GM23338 (cell line): ENCODE measurements at regions not wholly inside any gene's neighbourhood (a gene's known extent, or its start where the extent isn't known, plus 50 kb on each side); places are given as distances from the start of the nearest gene placed in this dataset.

Experiments used
- ATAC-seq: fragments of 200-7000 bp; cut with Tn5 transposase; 3 replicates; pipeline ENCODE4 v1.9.1; 2020
- DNase-seq: peaks from one replicate; pipeline ENCODE4 v3.0.0-alpha.2; 2015; ENCODE audit warnings: low spot score
- H2AFZ ChIP-seq: fragments of 200-600 bp; sonication (generic); 2 replicates; pipeline ENCODE4 v1.8.0; 2016; ENCODE audit warnings: antibody characterized with exemption, mild to moderate bottlenecking, moderate library complexity
- H3F3A ChIP-seq: fragments of 200-600 bp; sonication (generic); replicated peaks from 2 replicates; pipeline ENCODE4 v1.8.0; 2017; ENCODE audit warnings: antibody characterized with exemption, mixed run types, low read depth
- H3K27ac ChIP-seq: fragments of 200-600 bp; sonication (generic); 2 replicates; pipeline ENCODE4 v1.6.1; 2016; ENCODE audit warnings: low read depth
- H3K27me3 ChIP-seq: fragments of 200-600 bp; sonication (generic); 2 replicates; pipeline ENCODE4 v1.8.0; 2016; ENCODE audit warnings: mild to moderate bottlenecking, mixed run types, moderate library complexity; ENCODE audit not compliant: insufficient read depth
- H3K36me3 ChIP-seq: fragments of 200-600 bp; sonication (generic); 2 replicates; pipeline ENCODE4 v1.8.0; 2016; ENCODE audit warnings: mild to moderate bottlenecking; ENCODE audit not compliant: insufficient read depth
- H3K4me1 ChIP-seq: fragments of 200-600 bp; sonication (generic); 2 replicates; pipeline ENCODE4 v1.8.0; 2016; ENCODE audit warnings: mild to moderate bottlenecking, moderate library complexity; ENCODE audit not compliant: insufficient read depth
- H3K4me2 ChIP-seq: fragments of 200-600 bp; sonication (generic); 2 replicates; pipeline ENCODE4 v1.7.1; 2017; ENCODE audit warnings: mixed run types
- H3K4me3 ChIP-seq: fragments of 200-600 bp; sonication (generic); 2 replicates; pipeline ENCODE4 v1.6.1; 2016; ENCODE audit warnings: mixed run types
- H3K79me2 ChIP-seq: fragments of 200-600 bp; sonication (generic); replicated peaks from 2 replicates; pipeline ENCODE4 v1.8.0; 2017; ENCODE audit warnings: mild to moderate bottlenecking; ENCODE audit not compliant: insufficient read depth
- H3K9me2 ChIP-seq: fragments of 200-600 bp; sonication (generic); 2 replicates; pipeline ENCODE4 v1.8.0; 2017; ENCODE audit not compliant: insufficient read depth
- H4K20me1 ChIP-seq: fragments of 200-600 bp; sonication (generic); replicated peaks from 2 replicates; pipeline ENCODE4 v1.8.0; 2017; ENCODE audit warnings: mild to moderate bottlenecking; ENCODE audit not compliant: insufficient read depth
- H3K27ac Mint-ChIP-seq: 2 replicates; pipeline ENCODE4 v1.8.0; 2020; ENCODE audit warnings: inconsistent platforms, mild to moderate bottlenecking, moderate library complexity, mixed read lengths
- H3K27me3 Mint-ChIP-seq: 3 replicates; pipeline ENCODE4 v1.8.0; 2022; ENCODE audit warnings: low read depth, mild to moderate bottlenecking, moderate library complexity, mixed read lengths, inconsistent platforms; ENCODE audit not compliant: insufficient read depth, poor library complexity
- H3K36me3 Mint-ChIP-seq: 3 replicates; pipeline ENCODE4 v1.8.0; 2021; ENCODE audit warnings: low read depth, mild to moderate bottlenecking, inconsistent platforms, moderate library complexity, mixed read lengths
- H3K4me1 Mint-ChIP-seq: 3 replicates; pipeline ENCODE4 v1.8.0; 2020; ENCODE audit warnings: mild to moderate bottlenecking, inconsistent platforms, mixed read lengths
- H3K4me3 Mint-ChIP-seq: 3 replicates; pipeline ENCODE4 v1.8.0; 2021; ENCODE audit warnings: moderate library complexity, mild to moderate bottlenecking, inconsistent platforms, mixed read lengths
- H3K9me3 Mint-ChIP-seq: 3 replicates; pipeline ENCODE4 v1.8.0; 2020; ENCODE audit warnings: moderate library complexity, mild to moderate bottlenecking, inconsistent platforms, mixed read lengths
- CREB1 ChIP-seq: fragments of 250-450 bp; sonication (Bioruptor Pico); IDR thresholded peaks from 2 replicates; pipeline ENCODE4 v1.5.0; 2020; ENCODE audit warnings: low read depth, mild to moderate bottlenecking, moderate library complexity
- CTCF ChIP-seq, 2 experiments: fragments of 200-600 bp in 1 of 2; sonication (generic) in 1 of 2; conservative IDR thresholded peaks; 2 replicates each; pipeline versions ENCODE4 v1.5.1 to v1.6.1; 2016 to 2017; ENCODE audit warnings: antibody characterized with exemption in 2 of 2, low read depth in 2 of 2, mild to moderate bottlenecking in 2 of 2, moderate library complexity in 1 of 2
- ETS1 ChIP-seq: IDR thresholded peaks from 2 replicates; pipeline ENCODE4 v1.6.1; 2016; ENCODE audit warnings: antibody characterized with exemption
- EZH2 ChIP-seq: fragments of 200-600 bp; sonication (generic); IDR thresholded peaks from one replicate; pipeline ENCODE4 v1.8.0; 2017; ENCODE audit warnings: antibody characterized with exemption, mild to moderate bottlenecking, low read depth; ENCODE audit not compliant: unreplicated experiment
- EZH2phosphoT487 ChIP-seq: fragments of 200-600 bp; sonication (generic); IDR thresholded peaks from one replicate; pipeline ENCODE4 v1.8.1; 2018; ENCODE audit warnings: antibody characterized with exemption; ENCODE audit not compliant: unreplicated experiment
- JUNB ChIP-seq: IDR thresholded peaks from one replicate; pipeline ENCODE4 v1.6.1; 2016; ENCODE audit warnings: antibody characterized with exemption; ENCODE audit not compliant: unreplicated experiment
- NANOG ChIP-seq: IDR thresholded peaks from 2 replicates; pipeline ENCODE4 v1.6.1; 2016; ENCODE audit warnings: antibody characterized with exemption, borderline replicate concordance
- POLR2AphosphoS5 ChIP-seq: IDR thresholded peaks from 2 replicates; pipeline ENCODE4 v1.6.1; 2016; ENCODE audit warnings: antibody characterized with exemption, low read depth
- REST ChIP-seq: IDR thresholded peaks from one replicate; pipeline ENCODE4 v1.6.1; 2018; ENCODE audit warnings: antibody characterized with exemption; ENCODE audit not compliant: unreplicated experiment
- STAT1 ChIP-seq: IDR thresholded peaks from one replicate; pipeline ENCODE4 v1.6.1; 2016; ENCODE audit warnings: antibody characterized with exemption; ENCODE audit not compliant: unreplicated experiment
- ZNF114 ChIP-seq: fragments of 250-450 bp; sonication (Bioruptor Pico); IDR thresholded peaks from 2 replicates; pipeline ENCODE4 v1.5.0; 2020; ENCODE audit warnings: mild to moderate bottlenecking, moderate library complexity
- ZNF331 ChIP-seq: fragments of 250-450 bp; sonication (Bioruptor Pico); IDR thresholded peaks from 2 replicates; pipeline ENCODE4 v1.5.0; 2020; ENCODE audit warnings: low read depth, mild to moderate bottlenecking, moderate library complexity
- ZNF462 ChIP-seq: fragments of 250-450 bp; sonication (Bioruptor Pico); IDR thresholded peaks from 2 replicates; pipeline ENCODE4 v1.5.0; 2020; ENCODE audit warnings: mild to moderate bottlenecking, moderate library complexity

- H3K27ac ChIP-seq: no peak overlapping the region
Observed at GRCh38 chr14:62597143-62597542, 448.1 kb downstream of the KCNH5 start.

More at GRCh38 chr14:62597143-62597542, 448.1 kb downstream of the KCNH5 start:
- H3K27me3 Mint-ChIP-seq: no peaks in the 10 kb centered on the region
- Histone ChIP-seq H3K4me1 (no peaks in the 10 kb centered on the region), H3K4me2 (no peak overlapping the region), H3K27me3 (no peaks in the 10 kb centered on the region), H3K4me3 (no peak overlapping the region), H3K79me2 (no peaks in the 10 kb centered on the region), H4K20me1 (no peaks in the 10 kb centered on the region), H2AFZ (no peak overlapping the region), H3F3A (no peaks in the 10 kb centered on the region), H3K36me3 (no peaks in the 10 kb centered on the region), H3K9me2 (no peaks in the 10 kb centered on the region)
- DNase-seq (no peak), ATAC-seq (no peak)
- H3K4me3 Mint-ChIP-seq: no peak overlapping the region
- peaks cover 18% of the 10 kb centered on the region for H3K9me3 Mint-ChIP-seq
- no peak overlapping the region for H3K27ac Mint-ChIP-seq
- H3K36me3 Mint-ChIP-seq: peaks cover 11% of the 10 kb centered on the region; the same call in 2 of the 3 replicates
- TF ChIP-seq CREB1 (CRISPR knock-in tag): no peak
- no peak for TF ChIP-seq JUNB
- no peak for TF ChIP-seq ZNF331 (CRISPR knock-in tag)
- no peak for TF ChIP-seq EZH2phosphoT487
- TF ChIP-seq ETS1: no peak
- no peak for TF ChIP-seq REST
- TF ChIP-seq EZH2: no peak
- TF ChIP-seq STAT1: no peak
- no peak for TF ChIP-seq ZNF114 (CRISPR knock-in tag)
- TF ChIP-seq CTCF (conservative IDR thresholded peaks at IDR 0.05; ENCODE audit: low read depth in 2 of 2): no peak
- no peak for TF ChIP-seq ZNF462
- no peak for TF ChIP-seq POLR2AphosphoS5
- TF ChIP-seq NANOG: no peak
- no peaks in the 10 kb centered on the region for H3K4me1 Mint-ChIP-seq
